ENCODE measurements at regions not wholly inside any gene's neighbourhood (a gene's known extent, or its start where the extent isn't known, plus 50 kb on each side); places are given as distances from the start of the nearest gene placed in this dataset.

GRCh38 chr2:133825778-133826177, 257.5 kb upstream of the NCKAP5 start (continued):
- no peak for TF ChIP-seq CBX5 (IDR thresholded peaks at IDR 0.05; ENCODE audit: low read depth, low read length)
- no peak for TF ChIP-seq CTCF (IDR thresholded peaks at IDR 0.05; ENCODE audit: control extremely low read depth in 1 of 3, insufficient read depth in 1 of 3, low read depth in 1 of 3, low read length in 3 of 3)
- TF ChIP-seq KDM4A (IDR thresholded peaks at IDR 0.05; ENCODE audit: low read depth, low read length, severe bottlenecking): no peak
- TF ChIP-seq USF2 (IDR thresholded peaks at IDR 0.05; ENCODE audit: low read length): no peak
- TF ChIP-seq NRF1 (IDR thresholded peaks at IDR 0.05; ENCODE audit: low read depth, low read length): no peak

Data from H1 (cell line).